BE2C (cell line): ENCODE measurements at regions not wholly inside any gene's neighbourhood (a gene's known extent, or its start where the extent isn't known, plus 50 kb on each side); places are given as distances from the start of the nearest gene placed in this dataset.

Experiments
- DNase-seq: peaks from one replicate; pipeline ENCODE4 v3.0.0-alpha.2; 2020
- H3K27me3 ChIP-seq: fragments of 250-450 bp; sonication (Bioruptor Pico); 2 replicates; pipeline ENCODE4 v1.5.1; 2020; ENCODE audit warnings: mild to moderate bottlenecking
- H3K36me3 ChIP-seq: fragments of 250-450 bp; sonication (Bioruptor Pico); 2 replicates; pipeline ENCODE4 v1.5.1; 2020; ENCODE audit warnings: mild to moderate bottlenecking
- H3K4me1 ChIP-seq: fragments of 250-450 bp; sonication (Bioruptor Pico); 2 replicates; pipeline ENCODE4 v1.5.1; 2020
- H3K4me3 ChIP-seq: 2 replicates; pipeline ENCODE4 v1.5.1; 2011; ENCODE audit warnings: low read depth, low read length
- H3K9me3 ChIP-seq: fragments of 250-450 bp; sonication (Bioruptor Pico); 2 replicates; pipeline ENCODE4 v1.5.1; 2020
- TF ChIP-seq, protein P1 (sequence below): IDR thresholded peaks from 2 replicates; pipeline ENCODE4 v1.5.1; 2012; ENCODE audit warnings: mild to moderate bottlenecking, low read depth, low read length

DNA sequence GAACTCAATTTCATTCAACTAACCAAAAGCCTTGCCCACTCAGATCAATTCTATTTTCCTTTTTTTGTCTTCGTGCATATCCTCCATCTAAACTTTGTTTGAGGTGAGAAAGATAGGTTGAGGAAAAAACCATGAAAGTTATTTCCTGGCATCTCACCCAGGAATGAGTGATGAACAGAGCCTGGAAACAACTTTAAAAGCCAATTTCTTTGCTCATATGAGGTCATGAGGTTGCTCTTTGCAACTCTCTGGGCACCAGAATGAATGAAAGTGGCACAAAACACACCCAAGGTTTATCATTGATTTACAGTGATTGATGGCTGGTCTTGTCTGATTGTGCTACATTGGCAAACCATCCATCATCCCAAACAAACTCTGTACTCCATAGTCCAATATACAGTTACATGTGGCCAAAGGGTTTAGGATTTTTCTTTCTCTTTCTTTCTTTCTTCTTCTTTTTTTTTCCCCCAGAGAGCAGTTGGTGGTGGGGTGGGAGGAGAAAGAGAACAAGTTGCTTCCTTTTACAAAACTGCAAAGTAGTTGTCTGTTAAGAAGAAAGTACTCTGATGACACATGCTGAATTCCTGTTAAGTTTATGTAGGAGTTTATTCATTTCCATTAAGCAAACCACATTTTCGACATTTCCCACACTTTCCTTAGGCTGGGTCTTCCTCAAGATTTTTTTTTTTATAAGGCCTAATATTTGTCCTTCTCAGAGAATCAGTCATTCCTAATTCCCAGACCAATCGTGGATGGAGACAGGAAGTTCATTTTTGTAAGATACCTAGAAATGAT lies 575.9 kb upstream of the ZEB2 start:
- no peak for DNase-seq
- H3K9me3 ChIP-seq, result no peaks in the 10 kb centered on the region

GRCh38 chr2:145094370-145094769 lies 574.5 kb upstream of the ZEB2 start:
- no peak for DNase-seq
- Histone ChIP-seq H3K4me1 (no peaks in the 10 kb centered on the region), H3K4me3 (no peak overlapping the region), H3K27me3 (no peaks in the 10 kb centered on the region), H3K36me3 (no peaks in the 10 kb centered on the region), H3K9me3 (no peaks in the 10 kb centered on the region)
- TF ChIP-seq, protein P1, sequence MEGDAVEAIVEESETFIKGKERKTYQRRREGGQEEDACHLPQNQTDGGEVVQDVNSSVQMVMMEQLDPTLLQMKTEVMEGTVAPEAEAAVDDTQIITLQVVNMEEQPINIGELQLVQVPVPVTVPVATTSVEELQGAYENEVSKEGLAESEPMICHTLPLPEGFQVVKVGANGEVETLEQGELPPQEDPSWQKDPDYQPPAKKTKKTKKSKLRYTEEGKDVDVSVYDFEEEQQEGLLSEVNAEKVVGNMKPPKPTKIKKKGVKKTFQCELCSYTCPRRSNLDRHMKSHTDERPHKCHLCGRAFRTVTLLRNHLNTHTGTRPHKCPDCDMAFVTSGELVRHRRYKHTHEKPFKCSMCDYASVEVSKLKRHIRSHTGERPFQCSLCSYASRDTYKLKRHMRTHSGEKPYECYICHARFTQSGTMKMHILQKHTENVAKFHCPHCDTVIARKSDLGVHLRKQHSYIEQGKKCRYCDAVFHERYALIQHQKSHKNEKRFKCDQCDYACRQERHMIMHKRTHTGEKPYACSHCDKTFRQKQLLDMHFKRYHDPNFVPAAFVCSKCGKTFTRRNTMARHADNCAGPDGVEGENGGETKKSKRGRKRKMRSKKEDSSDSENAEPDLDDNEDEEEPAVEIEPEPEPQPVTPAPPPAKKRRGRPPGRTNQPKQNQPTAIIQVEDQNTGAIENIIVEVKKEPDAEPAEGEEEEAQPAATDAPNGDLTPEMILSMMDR, result no peak

More for the DNA sequence above, 575.9 kb upstream of the ZEB2 start:
- TF ChIP-seq, protein P1, result no peak
- Histone ChIP-seq H3K4me3 (no peak overlapping the region), H3K36me3 (no peaks in the 10 kb centered on the region), H3K27me3 (no peaks in the 10 kb centered on the region), H3K4me1 (no peaks in the 10 kb centered on the region)

DNA sequence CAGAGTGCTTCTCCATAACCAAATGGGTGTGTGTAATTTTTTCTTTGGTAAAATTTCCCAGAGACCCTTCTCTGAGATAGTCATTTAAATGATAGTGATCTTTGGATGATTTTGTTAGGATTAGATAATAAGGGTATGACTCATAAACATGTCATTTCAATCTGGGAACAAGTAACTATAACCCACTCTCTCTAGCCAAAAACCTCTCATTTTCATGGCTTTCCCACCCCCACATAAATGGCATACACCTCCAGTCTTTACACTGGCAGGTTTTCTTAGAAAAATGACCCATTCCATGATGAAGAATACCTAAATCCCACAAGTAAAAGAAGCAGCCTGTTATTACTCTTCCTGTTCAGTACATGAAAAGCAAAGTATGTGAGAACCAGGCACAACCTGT lies 572.0 kb upstream of the ZEB2 start:
- no peak for DNase-seq
- no peaks in the 10 kb centered on the region for H3K27me3 ChIP-seq
- H3K36me3 ChIP-seq, result no peaks in the 10 kb centered on the region
- H3K4me1 ChIP-seq, result no peaks in the 10 kb centered on the region
- no peaks in the 10 kb centered on the region for H3K9me3 ChIP-seq
- TF ChIP-seq, protein P1, result no peak
- no peak overlapping the region for H3K4me3 ChIP-seq

- Histone ChIP-seq H3K4me1 (no peaks in the 10 kb centered on the region), H3K4me3 (no peak overlapping the region), H3K9me3 (no peaks in the 10 kb centered on the region), H3K36me3 (no peaks in the 10 kb centered on the region), H3K27me3 (no peaks in the 10 kb centered on the region)
- DNase-seq, result no peak
- TF ChIP-seq, protein P1, result no peak
These were observed 571.2 kb upstream of the ZEB2 start for GRCh38 chr2:145090841-145091761.

DNA sequence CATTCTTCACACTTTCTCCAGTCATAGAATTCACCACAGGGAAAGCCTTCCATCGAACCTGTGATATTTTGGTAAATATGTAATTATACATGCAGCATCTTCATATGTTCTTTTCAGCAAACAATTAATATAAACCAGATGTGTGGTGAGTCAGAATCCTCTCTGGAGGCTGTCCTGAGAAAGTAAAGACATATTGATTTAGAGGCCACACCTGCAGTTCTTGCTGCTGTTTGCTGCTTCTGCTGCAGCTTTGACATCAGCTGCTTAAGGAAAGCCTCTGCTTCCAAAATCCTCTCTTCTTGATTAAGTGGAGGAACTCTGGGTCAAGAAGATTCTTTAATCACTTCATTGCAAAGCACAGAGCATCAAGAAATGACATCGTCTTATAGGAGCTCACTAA lies 568.8 kb upstream of the ZEB2 start:
- Histone ChIP-seq H3K4me1 (no peaks in the 10 kb centered on the region), H3K27me3 (no peaks in the 10 kb centered on the region), H3K4me3 (no peak overlapping the region), H3K36me3 (no peaks in the 10 kb centered on the region), H3K9me3 (no peaks in the 10 kb centered on the region)
- TF ChIP-seq, protein P1, result no peak
- DNase-seq, result no peak
